Esophagus squamous epithelium (tissue), 5 donors: ENCODE measurements at regions not wholly inside any gene's neighbourhood (a gene's known extent, or its start where the extent isn't known, plus 50 kb on each side); places are given as distances from the start of the nearest gene placed in this dataset.

Experiments used
- DNase-seq: peaks from one replicate; lab custom pipeline; 2025; lab: John Stamatoyannopoulos, UW
- H3K27ac ChIP-seq, 4 donors: fragments of 200-600 bp; sonication (generic); one replicate each; pipeline ENCODE4 v1.5.1; 2016 to 2019; ENCODE audit warnings: mild to moderate bottlenecking in 1 of 4
- H3K27me3 ChIP-seq, 4 donors: fragments of 200-600 bp; sonication (generic); 1 replicate in 3 of 4; 2 replicates in 1 of 4; pipeline versions ENCODE4 v1.5.1 to v1.6.0; 2017 to 2021; ENCODE audit warnings: antibody characterized with exemption in 1 of 4
- H3K36me3 ChIP-seq, 3 donors: fragments of 200-600 bp; sonication (generic); one replicate each; pipeline ENCODE4 v1.5.1; 2016 to 2019
- H3K4me1 ChIP-seq, 3 donors: fragments of 200-600 bp; sonication (generic); one replicate each; pipeline ENCODE4 v1.5.1; 2017 to 2019
- H3K4me3 ChIP-seq, 4 donors: fragments of 200-600 bp; sonication (generic); 1 replicate in 3 of 4; 2 replicates in 1 of 4; pipeline ENCODE4 v1.5.1; 2016 to 2019; ENCODE audit warnings: mild to moderate bottlenecking in 2 of 4, moderate library complexity in 1 of 4
- H3K9me3 ChIP-seq, 3 donors: fragments of 200-600 bp; sonication (generic); one replicate each; pipeline ENCODE4 v1.5.1; 2016 to 2019
- POLR2A ChIP-seq, 4 donors: fragments of 450-650 bp; IDR thresholded peaks; one replicate each; pipeline ENCODE4 v1.6.1; 2017; ENCODE audit warnings: antibody characterized with exemption in 4 of 4, mild to moderate bottlenecking in 4 of 4, moderate library complexity in 3 of 4
- WGBS, 2 donors: methylation state at CpG; one replicate each; pipeline ENCODE4 v1.1.5; 2018; 5-methylcytosine and 5-hydroxymethylcytosine counted together
- intact Hi-C: fragments of 100-400 bp; cut with DNase I; formaldehyde crosslinking; loops from one replicate; pipeline ENCODE4 v1.15.0; 2022
- small RNA-seq, 4 donors: library from RNA; depleted of rRNA; stranded (forward); fragments of <200 nt; gene quantifications; one replicate each; pipeline ENCODE3, GENCODE V24; 2016
- TF ChIP-seq, protein P1 (sequence below), 6 experiments: fragments of 450-650 bp in 4 of 6; fragments of 200-600 bp in 2 of 6; sonication (generic) in 2 of 6; IDR thresholded peaks; one replicate each; pipeline ENCODE4 v1.5.1; 2016 to 2019; ENCODE audit warnings: antibody characterized with exemption in 6 of 6, mild to moderate bottlenecking in 4 of 6, moderate library complexity in 4 of 6
- donor health status: DM: yes; HTN: yes; CAD: no.

DNA sequence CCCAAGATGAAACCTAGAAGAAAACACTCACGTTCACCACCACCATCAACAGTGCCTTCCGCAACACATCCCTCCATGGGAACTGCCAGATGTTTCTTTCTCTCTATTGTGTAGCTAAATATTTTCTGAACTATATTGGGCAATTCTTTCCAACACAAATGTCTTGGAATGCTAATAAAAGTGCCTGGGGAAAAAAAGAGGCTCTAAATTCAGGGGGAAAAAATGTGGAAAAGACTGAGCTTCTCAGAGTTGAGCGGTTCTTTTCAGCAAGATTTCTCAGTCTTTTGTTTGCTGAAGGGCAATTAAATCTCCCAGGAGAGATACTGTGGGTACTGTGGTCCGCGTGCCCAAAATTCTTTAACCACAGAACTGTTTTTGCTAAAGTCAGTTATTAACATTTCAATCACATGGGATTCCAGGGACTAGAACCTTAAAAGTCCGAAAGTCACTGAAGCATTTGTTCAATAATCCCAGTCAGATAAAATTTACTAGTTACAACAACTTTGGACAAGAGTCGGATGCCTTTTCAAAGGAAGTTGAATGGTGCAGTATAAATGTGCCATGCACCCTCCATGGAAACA is 51.9 kb upstream of the DHRSX start:
- WGBS, 2 donors: 21 to 29% methylated on average over 7 of the region's 7 CpGs
- intact Hi-C loops: no loop called here
- H3K27ac ChIP-seq: no peak overlapping the region
- no peak for TF ChIP-seq POLR2A (IDR thresholded peaks at IDR 0.05)
- TF ChIP-seq, protein P1, sequence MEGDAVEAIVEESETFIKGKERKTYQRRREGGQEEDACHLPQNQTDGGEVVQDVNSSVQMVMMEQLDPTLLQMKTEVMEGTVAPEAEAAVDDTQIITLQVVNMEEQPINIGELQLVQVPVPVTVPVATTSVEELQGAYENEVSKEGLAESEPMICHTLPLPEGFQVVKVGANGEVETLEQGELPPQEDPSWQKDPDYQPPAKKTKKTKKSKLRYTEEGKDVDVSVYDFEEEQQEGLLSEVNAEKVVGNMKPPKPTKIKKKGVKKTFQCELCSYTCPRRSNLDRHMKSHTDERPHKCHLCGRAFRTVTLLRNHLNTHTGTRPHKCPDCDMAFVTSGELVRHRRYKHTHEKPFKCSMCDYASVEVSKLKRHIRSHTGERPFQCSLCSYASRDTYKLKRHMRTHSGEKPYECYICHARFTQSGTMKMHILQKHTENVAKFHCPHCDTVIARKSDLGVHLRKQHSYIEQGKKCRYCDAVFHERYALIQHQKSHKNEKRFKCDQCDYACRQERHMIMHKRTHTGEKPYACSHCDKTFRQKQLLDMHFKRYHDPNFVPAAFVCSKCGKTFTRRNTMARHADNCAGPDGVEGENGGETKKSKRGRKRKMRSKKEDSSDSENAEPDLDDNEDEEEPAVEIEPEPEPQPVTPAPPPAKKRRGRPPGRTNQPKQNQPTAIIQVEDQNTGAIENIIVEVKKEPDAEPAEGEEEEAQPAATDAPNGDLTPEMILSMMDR (IDR thresholded peaks at IDR 0.05): no peak
- peaks cover 0 to 6% (median 0%) of the 10 kb centered on the region in 4 donors for H3K27me3 ChIP-seq
- DNase-seq: no peak
- no peak overlapping the region for H3K4me3 ChIP-seq
- H3K9me3 ChIP-seq: no peaks in the 10 kb centered on the region
- peaks cover 0 to 9% (median 0%) of the 10 kb centered on the region in 3 donors for H3K4me1 ChIP-seq
- no peaks in the 10 kb centered on the region for H3K36me3 ChIP-seq

DNA sequence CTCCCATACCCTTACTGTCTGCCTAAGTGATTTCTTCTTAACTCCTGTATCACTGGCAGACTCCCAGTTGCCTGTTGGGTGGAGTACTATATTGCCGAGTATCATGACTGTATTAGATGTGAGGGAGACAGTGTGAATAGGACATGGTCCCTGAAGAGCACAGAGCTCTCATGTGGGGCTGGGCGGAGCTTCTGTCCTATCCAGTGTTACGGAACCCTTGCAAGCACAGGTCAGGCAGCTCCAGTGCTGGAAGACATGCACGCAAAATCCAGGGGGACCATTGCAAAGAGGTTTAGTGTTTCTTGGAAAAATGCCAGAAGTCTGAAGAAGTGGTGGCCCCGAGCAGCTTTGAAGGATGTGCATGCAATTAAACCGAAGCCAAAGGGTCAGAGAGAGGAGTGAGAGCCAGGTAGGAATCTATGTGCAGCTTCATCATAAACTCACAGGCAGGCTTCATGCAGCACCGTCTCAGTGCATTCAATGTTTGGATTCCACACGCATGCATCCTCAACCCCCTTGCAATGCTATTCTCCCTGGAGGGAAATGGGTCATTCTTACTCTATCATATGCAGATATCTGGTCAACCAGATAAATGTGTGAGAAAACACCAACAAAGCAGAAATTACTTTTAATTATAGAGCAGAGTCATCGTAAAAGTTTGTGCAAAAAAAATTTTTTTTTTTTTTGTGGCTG is 49.7 kb upstream of the DHRSX start:
- no peaks in the 10 kb centered on the region for H3K36me3 ChIP-seq
- WGBS, 2 donors: 55 to 60% methylated on average over 5 to 8 of the region's 9 CpGs
- DNase-seq: no peak
- H3K27me3 ChIP-seq: no peaks in the 10 kb centered on the region
- TF ChIP-seq POLR2A (IDR thresholded peaks at IDR 0.05): no peak
- TF ChIP-seq, protein P1 (IDR thresholded peaks at IDR 0.05): no peak
- peaks cover 0 to 9% (median 0%) of the 10 kb centered on the region in 3 donors for H3K4me1 ChIP-seq
- H3K9me3 ChIP-seq: no peaks in the 10 kb centered on the region
- H3K27ac ChIP-seq: no peak overlapping the region
- H3K4me3 ChIP-seq: no peak overlapping the region
- intact Hi-C loops: no loop called here

Small RNAs in the stretch of these regions (small RNA-seq; reads per million reads assigned to genes)
- gene MIR6089: 0 reads per million in 4 donors
